Chondrocyte (in vitro differentiated cells): ENCODE measurements at regions not wholly inside any gene's neighbourhood (a gene's known extent, or its start where the extent isn't known, plus 50 kb on each side); places are given as distances from the start of the nearest gene placed in this dataset.

Experiments
- DNase-seq: peaks from one replicate; pipeline ENCODE4 v3.0.0; 2021; ENCODE audit warnings: mixed read lengths, low spot score
- H3K27ac Mint-ChIP-seq: one replicate; pipeline ENCODE4 v1.8.0; 2021; ENCODE audit warnings: mild to moderate bottlenecking, moderate library complexity, mixed read lengths; ENCODE audit not compliant: unreplicated experiment
- H3K27me3 Mint-ChIP-seq: 2 replicates; pipeline ENCODE4 v1.8.0; 2021; ENCODE audit warnings: low read depth, mixed read lengths
- H3K36me3 Mint-ChIP-seq: 2 replicates; pipeline ENCODE4 v1.8.0; 2021; ENCODE audit warnings: low read depth, mixed read lengths
- H3K4me1 Mint-ChIP-seq: 2 replicates; pipeline ENCODE4 v1.8.0; 2021; ENCODE audit warnings: low read depth, mild to moderate bottlenecking, mixed read lengths
- H3K4me3 Mint-ChIP-seq: one replicate; pipeline ENCODE4 v1.8.0; 2021; ENCODE audit warnings: mild to moderate bottlenecking, moderate library complexity, mixed read lengths; ENCODE audit not compliant: unreplicated experiment
- H3K9me3 Mint-ChIP-seq: 2 replicates; pipeline ENCODE4 v1.8.0; 2021; ENCODE audit warnings: low read depth, mixed read lengths
- TF ChIP-seq, protein P1 (sequence below): fragments of 200-600 bp; sonication (generic); IDR thresholded peaks from 2 replicates; pipeline ENCODE4 v1.5.0; 2021; ENCODE audit warnings: antibody characterized with exemption, mild to moderate bottlenecking, moderate library complexity

DNA sequence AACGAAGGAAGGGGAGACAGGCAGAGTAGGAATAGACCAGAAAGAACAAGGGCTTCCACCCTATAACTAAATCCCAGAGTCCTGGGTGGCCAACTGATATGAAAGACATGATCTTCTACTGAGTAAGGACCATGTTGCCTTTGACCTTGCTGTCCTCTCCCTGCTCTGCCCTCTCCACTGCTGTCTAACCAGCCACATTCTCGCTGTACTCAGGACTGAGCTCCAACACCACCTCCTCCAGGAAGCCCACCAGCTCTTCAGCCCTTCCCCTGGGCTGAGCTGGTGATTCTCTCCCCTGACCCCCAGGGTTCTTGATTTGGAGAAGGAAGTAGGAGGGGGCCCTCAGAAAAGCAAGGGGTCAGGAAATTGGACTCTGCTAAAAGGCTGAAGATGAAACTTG is 159.2 kb downstream of the DICER1 start:
- Mint-ChIP-seq H3K9me3 (no peaks in the 10 kb centered on the region), H3K4me3 (no peak overlapping the region), H3K36me3 (no peaks in the 10 kb centered on the region), H3K27ac (no peak overlapping the region), H3K27me3 (peaks cover 15% of the 10 kb centered on the region), H3K4me1 (peaks cover 20% of the 10 kb centered on the region)
- TF ChIP-seq, protein P1, sequence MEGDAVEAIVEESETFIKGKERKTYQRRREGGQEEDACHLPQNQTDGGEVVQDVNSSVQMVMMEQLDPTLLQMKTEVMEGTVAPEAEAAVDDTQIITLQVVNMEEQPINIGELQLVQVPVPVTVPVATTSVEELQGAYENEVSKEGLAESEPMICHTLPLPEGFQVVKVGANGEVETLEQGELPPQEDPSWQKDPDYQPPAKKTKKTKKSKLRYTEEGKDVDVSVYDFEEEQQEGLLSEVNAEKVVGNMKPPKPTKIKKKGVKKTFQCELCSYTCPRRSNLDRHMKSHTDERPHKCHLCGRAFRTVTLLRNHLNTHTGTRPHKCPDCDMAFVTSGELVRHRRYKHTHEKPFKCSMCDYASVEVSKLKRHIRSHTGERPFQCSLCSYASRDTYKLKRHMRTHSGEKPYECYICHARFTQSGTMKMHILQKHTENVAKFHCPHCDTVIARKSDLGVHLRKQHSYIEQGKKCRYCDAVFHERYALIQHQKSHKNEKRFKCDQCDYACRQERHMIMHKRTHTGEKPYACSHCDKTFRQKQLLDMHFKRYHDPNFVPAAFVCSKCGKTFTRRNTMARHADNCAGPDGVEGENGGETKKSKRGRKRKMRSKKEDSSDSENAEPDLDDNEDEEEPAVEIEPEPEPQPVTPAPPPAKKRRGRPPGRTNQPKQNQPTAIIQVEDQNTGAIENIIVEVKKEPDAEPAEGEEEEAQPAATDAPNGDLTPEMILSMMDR = no peak
- DNase-seq = no peak

DNA sequence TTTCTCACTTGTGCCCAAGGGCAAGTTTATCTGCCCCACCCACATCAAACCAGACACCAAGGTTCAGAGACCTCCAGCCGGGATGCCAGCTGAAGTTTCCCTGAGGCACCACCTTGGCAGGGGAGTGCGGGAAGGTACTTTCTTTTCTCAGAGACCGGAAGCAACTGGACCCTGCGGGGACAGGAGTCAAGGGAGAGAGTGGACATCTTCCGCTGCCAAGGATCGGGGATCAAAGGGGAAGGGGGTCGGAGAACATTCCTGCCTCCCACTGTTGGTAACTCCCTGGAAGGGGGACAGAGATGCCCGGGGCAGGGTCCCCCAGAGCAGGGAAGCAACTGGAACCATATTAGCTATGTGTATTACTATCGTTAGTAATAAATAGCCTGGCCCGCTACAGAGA is 161.8 kb downstream of the DICER1 start:
- TF ChIP-seq, protein P1 = no peak
- Mint-ChIP-seq H3K27me3 (peaks cover 18% of the 10 kb centered on the region), H3K4me1 (no peaks in the 10 kb centered on the region), H3K4me3 (no peak overlapping the region), H3K36me3 (no peaks in the 10 kb centered on the region), H3K27ac (no peak overlapping the region), H3K9me3 (no peaks in the 10 kb centered on the region)
- DNase-seq = no peak

DNA sequence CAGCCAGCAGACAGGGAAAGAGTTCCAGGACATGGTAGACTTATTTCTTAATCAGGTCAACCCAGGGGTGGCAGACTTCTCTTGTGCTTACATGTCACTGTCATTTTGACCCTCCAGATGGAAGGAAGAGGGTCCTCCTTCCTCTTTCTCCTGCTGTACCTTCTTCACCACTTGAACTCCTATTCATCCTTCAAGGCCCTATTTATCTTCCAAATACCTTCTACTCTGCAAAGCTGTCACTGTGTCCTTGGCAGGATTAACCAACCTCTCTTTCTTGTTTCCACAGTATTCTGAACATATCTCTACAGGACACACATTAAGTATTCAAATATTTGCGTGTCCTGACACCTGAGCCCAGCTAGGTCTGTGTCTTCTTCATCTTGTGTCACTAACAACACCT is 163.1 kb downstream of the DICER1 start:
- H3K36me3 Mint-ChIP-seq = no peaks in the 10 kb centered on the region
- no peaks in the 10 kb centered on the region for H3K4me1 Mint-ChIP-seq

DNA sequence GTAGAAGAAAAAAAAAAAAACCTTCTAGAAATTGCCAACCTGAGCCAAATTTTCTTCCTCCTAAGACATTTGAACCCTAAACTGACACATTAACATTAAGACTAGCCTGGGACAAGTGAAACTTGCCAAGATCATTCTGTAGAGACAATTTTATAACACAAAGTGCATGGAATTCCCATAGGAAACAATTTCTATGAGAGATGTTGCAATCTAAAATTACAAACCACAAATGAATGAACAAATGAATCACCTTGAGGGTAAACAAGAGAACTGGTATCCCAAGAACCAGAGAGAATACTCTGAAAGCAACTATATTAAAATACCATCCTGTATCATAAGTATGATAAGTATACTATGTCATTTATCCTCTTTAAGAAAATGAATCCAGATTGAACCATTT is 165.3 kb downstream of the DICER1 start:
- Mint-ChIP-seq H3K36me3 (peaks cover 2% of the 10 kb centered on the region), H3K4me1 (no peaks in the 10 kb centered on the region), H3K4me3 (no peak overlapping the region), H3K9me3 (peaks cover 9% of the 10 kb centered on the region), H3K27ac (no peak overlapping the region), H3K27me3 (peaks cover 14% of the 10 kb centered on the region)
- no peak for DNase-seq
- TF ChIP-seq, protein P1 = no peak

More for the DNA sequence above, 163.1 kb downstream of the DICER1 start:
- Mint-ChIP-seq H3K9me3 (no peaks in the 10 kb centered on the region), H3K27ac (no peak overlapping the region), H3K4me3 (no peak overlapping the region), H3K27me3 (peaks cover 18% of the 10 kb centered on the region)
- TF ChIP-seq, protein P1 = no peak
- no peak for DNase-seq

DNA sequence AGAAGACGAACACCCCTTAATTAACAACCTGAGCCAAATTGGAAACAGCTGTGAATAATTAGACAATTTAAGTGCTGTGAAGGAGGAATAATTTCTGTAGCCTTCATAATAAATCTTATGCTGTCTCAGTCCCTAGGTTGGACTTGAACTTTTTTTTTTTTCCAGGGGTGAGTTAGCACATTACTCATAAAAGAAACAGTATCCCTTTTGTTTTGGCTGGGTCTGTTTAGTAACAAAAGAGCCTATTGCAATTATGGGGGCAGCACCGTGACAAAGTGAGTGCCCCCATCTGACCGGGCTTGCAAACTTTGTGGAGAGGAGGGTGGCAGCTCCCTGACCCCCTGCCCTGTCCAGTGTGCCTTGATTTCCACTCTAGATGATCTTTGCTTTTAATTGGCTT is 167.4 kb downstream of the DICER1 start:
- Mint-ChIP-seq H3K9me3 (peaks cover 22% of the 10 kb centered on the region), H3K27me3 (peaks cover 22% of the 10 kb centered on the region), H3K4me1 (no peaks in the 10 kb centered on the region), H3K36me3 (peaks cover 6% of the 10 kb centered on the region), H3K4me3 (no peak overlapping the region), H3K27ac (no peak overlapping the region)
- no peak for DNase-seq
- TF ChIP-seq, protein P1 = no peak
